ENCODE measurements at regions not wholly inside any gene's neighbourhood (a gene's known extent, or its start where the extent isn't known, plus 50 kb on each side); places are given as distances from the start of the nearest gene placed in this dataset.
A peak's percentile ranks its signal among the peaks of the same experiment; 100 is the strongest.

- Histone ChIP-seq H3K9me3 (no peaks in the 10 kb centered on the region), H3K4me1 (peaks cover 0 to 6% (median 0%) of the 10 kb centered on the region in 4 donors), H3K4me3 (no peak overlapping the region), H3K27me3 (no peaks in the 10 kb centered on the region), H3K36me3 (no peaks in the 10 kb centered on the region), H3K27ac (peak overlapping the region in 2 of 4 donors; percentile 56 to 72)
- DNase-seq, result no peak
- in situ Hi-C loops (cut with MboI; ENCODE audit: low pct_ligation_motif_present in 1 of 4, low pct_unique_long_range_greater_than_20kb in 1 of 4, low sequenced_read_pairs in 3 of 4), result no loop called here
- TF ChIP-seq POLR2A (IDR thresholded peaks at IDR 0.05) (no peak), POLR2AphosphoS5 (IDR thresholded peaks at IDR 0.05) (no peak), CTCF (IDR thresholded peaks at IDR 0.05) (no peak), EP300 (IDR thresholded peaks at IDR 0.05; ENCODE audit: low read depth) (no peak)
- 60 to 63% methylated on average over 8 to 11 of the region's 11 CpGs for WGBS, 2 donors (ENCODE audit: low coverage in 1 of 2)
- intact Hi-C loops (cut with DNase I; ENCODE audit: low total_unique reads), result no loop called here
Observed at GRCh38 chr6:156396068-156396771, 381.0 kb upstream of the ARID1B start.

DNA sequence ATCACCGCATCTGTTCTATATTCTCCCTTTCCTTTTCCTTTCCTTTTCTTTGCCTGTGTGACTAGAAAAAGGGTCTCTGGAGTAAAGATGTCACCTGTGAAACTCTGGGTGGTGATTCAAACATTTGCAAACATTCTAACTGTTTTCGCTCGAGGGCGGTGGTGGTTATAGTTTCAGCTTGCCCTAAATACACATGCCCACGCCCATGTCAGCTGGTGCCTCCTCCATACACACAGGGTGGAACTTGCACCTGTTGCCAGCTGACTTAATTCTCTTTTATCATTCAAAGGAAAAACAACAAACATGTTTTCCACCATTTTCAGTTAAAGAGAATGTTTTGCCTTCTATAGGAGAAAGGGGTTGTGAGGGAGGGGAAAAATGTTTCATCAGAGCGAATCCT lies 381.9 kb upstream of the ARID1B start:
- no peak overlapping the region for H3K4me3 ChIP-seq
- H3K27me3 ChIP-seq, result no peaks in the 10 kb centered on the region
- no peaks in the 10 kb centered on the region for H3K9me3 ChIP-seq
- in situ Hi-C loops (cut with MboI; ENCODE audit: low pct_ligation_motif_present in 1 of 4, low pct_unique_long_range_greater_than_20kb in 1 of 4, low sequenced_read_pairs in 3 of 4) (no loop called here), intact Hi-C loops (cut with DNase I; ENCODE audit: low total_unique reads) (no loop called here)
- no peaks in the 10 kb centered on the region for H3K36me3 ChIP-seq
- peak; percentile 77 for DNase-seq
- peaks cover 0 to 6% (median 0%) of the 10 kb centered on the region in 4 donors for H3K4me1 ChIP-seq
- WGBS, 2 donors (ENCODE audit: low coverage in 1 of 2), result 48 to 100% methylated on average over 1 to 6 of the region's 6 CpGs
- TF ChIP-seq POLR2AphosphoS5 (IDR thresholded peaks at IDR 0.05) (peak in 1 of 3 donors; percentile 36), CTCF (IDR thresholded peaks at IDR 0.05) (no peak), EP300 (IDR thresholded peaks at IDR 0.05; ENCODE audit: low read depth) (no peak), POLR2A (IDR thresholded peaks at IDR 0.05) (no peak)
- H3K27ac ChIP-seq, result peak overlapping the region in 2 of 4 donors; percentile 56 to 72

GRCh38 chr6:156392648-156393047 lies 384.5 kb upstream of the ARID1B start:
- peaks cover 0 to 6% (median 0%) of the 10 kb centered on the region in 4 donors for H3K4me1 ChIP-seq
- no peak for TF ChIP-seq POLR2A (IDR thresholded peaks at IDR 0.05)
- TF ChIP-seq EP300 (IDR thresholded peaks at IDR 0.05; ENCODE audit: low read depth), result no peak
- TF ChIP-seq CTCF (IDR thresholded peaks at IDR 0.05), result no peak
- TF ChIP-seq POLR2AphosphoS5 (IDR thresholded peaks at IDR 0.05), result no peak
- no peaks in the 10 kb centered on the region for H3K36me3 ChIP-seq
- in situ Hi-C loops (cut with MboI; ENCODE audit: low pct_ligation_motif_present in 1 of 4, low pct_unique_long_range_greater_than_20kb in 1 of 4, low sequenced_read_pairs in 3 of 4), result no loop called here
- H3K27me3 ChIP-seq, result no peaks in the 10 kb centered on the region
- WGBS, 2 donors (ENCODE audit: low coverage in 1 of 2), result 68% methylated on average over 4 of the region's 4 CpGs; no CpG with 5 or more reads in 1 of the 2 donors
- intact Hi-C loops (cut with DNase I; ENCODE audit: low total_unique reads), result no loop called here
- H3K9me3 ChIP-seq, result no peaks in the 10 kb centered on the region
- peak; percentile 17 for DNase-seq
- H3K27ac ChIP-seq, result no peak overlapping the region
- no peak overlapping the region for H3K4me3 ChIP-seq

GRCh38 chr6:156391977-156392376 lies 385.2 kb upstream of the ARID1B start:
- Histone ChIP-seq H3K9me3 (no peaks in the 10 kb centered on the region), H3K27me3 (no peaks in the 10 kb centered on the region), H3K36me3 (no peaks in the 10 kb centered on the region), H3K4me3 (no peak overlapping the region), H3K4me1 (peaks cover 0 to 6% (median 0%) of the 10 kb centered on the region in 4 donors), H3K27ac (no peak overlapping the region)
- in situ Hi-C loops (cut with MboI; ENCODE audit: low pct_ligation_motif_present in 1 of 4, low pct_unique_long_range_greater_than_20kb in 1 of 4, low sequenced_read_pairs in 3 of 4), result no loop called here
- no peak for TF ChIP-seq POLR2A (IDR thresholded peaks at IDR 0.05)
- no peak for TF ChIP-seq CTCF (IDR thresholded peaks at IDR 0.05)
- no peak for TF ChIP-seq EP300 (IDR thresholded peaks at IDR 0.05; ENCODE audit: low read depth)
- no peak for TF ChIP-seq POLR2AphosphoS5 (IDR thresholded peaks at IDR 0.05)
- no peak for DNase-seq
- intact Hi-C loops (cut with DNase I; ENCODE audit: low total_unique reads), result no loop called here
- 62 to 66% methylated on average over 3 to 4 of the region's 4 CpGs for WGBS, 2 donors (ENCODE audit: low coverage in 1 of 2)
